Body of pancreas (tissue), 4 donors: ENCODE measurements at regions not wholly inside any gene's neighbourhood (a gene's known extent, or its start where the extent isn't known, plus 50 kb on each side); places are given as distances from the start of the nearest gene placed in this dataset.

Experiments used
- CTCF ChIP-seq, 7 experiments: fragments of 450-650 bp in 4 of 7; fragments of 200-600 bp in 3 of 7; sonication (generic) in 3 of 7; IDR thresholded peaks; one replicate each; pipeline ENCODE4 v1.5.1; 2016 to 2019; ENCODE audit warnings: antibody characterized with exemption in 7 of 7
- POLR2A ChIP-seq, 3 donors: fragments of 450-650 bp; IDR thresholded peaks; one replicate each; pipeline ENCODE4 v1.6.1; 2016; ENCODE audit warnings: antibody characterized with exemption in 3 of 3, mild to moderate bottlenecking in 2 of 3

DNA sequence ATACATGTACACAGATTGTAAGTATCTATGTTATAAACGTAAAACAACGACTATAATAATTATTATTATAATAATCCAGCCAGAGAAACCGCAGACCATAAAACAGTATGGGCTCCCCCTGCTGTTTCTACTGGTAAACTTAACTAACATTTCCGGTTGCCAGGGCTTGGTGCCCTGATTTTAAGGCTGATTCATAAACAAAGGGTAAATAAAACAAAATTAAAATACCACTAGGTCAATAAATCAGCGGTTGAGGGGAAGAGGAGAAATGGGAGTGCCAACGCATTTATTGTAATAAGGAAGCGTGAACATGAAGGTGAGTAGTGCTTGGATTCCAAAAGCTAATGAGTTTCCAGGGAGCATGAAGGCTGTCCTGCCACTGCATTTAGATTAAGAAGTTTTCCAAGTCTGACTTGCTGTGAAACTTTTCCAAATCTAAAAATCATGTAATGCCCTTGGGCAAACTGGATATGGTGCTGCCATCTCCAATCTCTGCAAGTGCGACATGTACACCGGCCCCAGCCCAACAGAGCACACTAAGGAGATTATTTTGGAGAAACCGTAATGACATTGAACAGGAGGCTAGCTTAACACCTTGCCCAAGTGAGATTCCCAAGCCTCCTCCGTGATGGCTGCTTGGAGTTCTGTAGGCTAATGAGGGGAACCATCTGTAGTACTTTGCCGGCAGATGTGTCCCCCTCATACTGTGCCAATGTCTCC is 50.7 kb upstream of the HNRNPA3 start:
- TF ChIP-seq CTCF (IDR thresholded peaks at IDR 0.05): peak in 6 of 7 experiments; percentile 42 to 56 (median 50)
- no peak for TF ChIP-seq POLR2A (IDR thresholded peaks at IDR 0.05)
